OCI-LY1 (cell line): ENCODE measurements at regions not wholly inside any gene's neighbourhood (a gene's known extent, or its start where the extent isn't known, plus 50 kb on each side); places are given as distances from the start of the nearest gene placed in this dataset.

ENCODE experiments used
- EZH2 ChIP-seq: fragments of 200-600 bp; sonication (generic), shearing (Covaris generic); IDR thresholded peaks from 2 replicates; pipeline ENCODE4 v1.8.0; 2017; ENCODE audit warnings: borderline replicate concordance, mixed run types, mild to moderate bottlenecking, antibody characterized with exemption, low read length, moderate library complexity, mixed read lengths
- TF ChIP-seq, protein P1 (sequence below): fragments of 200-600 bp; sonication (generic), shearing (Covaris generic); IDR thresholded peaks from 2 replicates; pipeline ENCODE4 v1.5.1; 2017; ENCODE audit warnings: mild to moderate bottlenecking, antibody characterized with exemption, low read length, moderate library complexity, mixed read lengths

DNA sequence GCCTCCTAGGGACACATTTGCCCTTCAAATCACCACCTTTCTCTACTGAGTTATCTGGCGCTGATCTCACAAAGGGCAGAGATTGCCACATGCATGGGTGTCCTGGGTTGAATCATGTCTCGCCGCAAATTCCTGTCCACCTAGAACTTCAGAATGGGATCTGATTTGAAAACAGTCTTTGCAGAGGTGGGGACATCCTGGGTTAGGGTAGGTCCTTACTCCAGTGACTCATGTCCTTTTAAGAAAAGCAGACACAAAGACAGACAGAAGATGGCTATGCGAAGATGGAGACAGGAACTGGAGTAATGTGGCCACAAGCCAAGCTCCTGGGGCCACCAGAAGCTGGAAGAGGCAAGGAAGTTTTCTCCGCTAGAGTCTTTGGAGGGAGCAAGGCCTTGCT, 197.4 kb upstream of the SMIM21 start:
- TF ChIP-seq, protein P1, sequence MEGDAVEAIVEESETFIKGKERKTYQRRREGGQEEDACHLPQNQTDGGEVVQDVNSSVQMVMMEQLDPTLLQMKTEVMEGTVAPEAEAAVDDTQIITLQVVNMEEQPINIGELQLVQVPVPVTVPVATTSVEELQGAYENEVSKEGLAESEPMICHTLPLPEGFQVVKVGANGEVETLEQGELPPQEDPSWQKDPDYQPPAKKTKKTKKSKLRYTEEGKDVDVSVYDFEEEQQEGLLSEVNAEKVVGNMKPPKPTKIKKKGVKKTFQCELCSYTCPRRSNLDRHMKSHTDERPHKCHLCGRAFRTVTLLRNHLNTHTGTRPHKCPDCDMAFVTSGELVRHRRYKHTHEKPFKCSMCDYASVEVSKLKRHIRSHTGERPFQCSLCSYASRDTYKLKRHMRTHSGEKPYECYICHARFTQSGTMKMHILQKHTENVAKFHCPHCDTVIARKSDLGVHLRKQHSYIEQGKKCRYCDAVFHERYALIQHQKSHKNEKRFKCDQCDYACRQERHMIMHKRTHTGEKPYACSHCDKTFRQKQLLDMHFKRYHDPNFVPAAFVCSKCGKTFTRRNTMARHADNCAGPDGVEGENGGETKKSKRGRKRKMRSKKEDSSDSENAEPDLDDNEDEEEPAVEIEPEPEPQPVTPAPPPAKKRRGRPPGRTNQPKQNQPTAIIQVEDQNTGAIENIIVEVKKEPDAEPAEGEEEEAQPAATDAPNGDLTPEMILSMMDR, result no peak
- TF ChIP-seq EZH2, result no peak
